ENCODE measurements at regions not wholly inside any gene's neighbourhood (a gene's known extent, or its start where the extent isn't known, plus 50 kb on each side); places are given as distances from the start of the nearest gene placed in this dataset.

GRCh38 chr5:98363157-98363556 is 410.3 kb upstream of the RGMB start:
- TF ChIP-seq EZH2 (IDR thresholded peaks at IDR 0.05), result no peak
- no peak for TF ChIP-seq POLR2AphosphoS5 (IDR thresholded peaks at IDR 0.05; ENCODE audit: borderline replicate concordance, low read depth, low read length)
- no peak for TF ChIP-seq FOXP2 (optimal IDR thresholded peaks at IDR 0.05; ENCODE audit: control extremely low read depth, extremely low read length, insufficient read depth)

Data from SK-N-MC (cell line).